ENCODE measurements at regions not wholly inside any gene's neighbourhood (a gene's known extent, or its start where the extent isn't known, plus 50 kb on each side); places are given as distances from the start of the nearest gene placed in this dataset.

DNA sequence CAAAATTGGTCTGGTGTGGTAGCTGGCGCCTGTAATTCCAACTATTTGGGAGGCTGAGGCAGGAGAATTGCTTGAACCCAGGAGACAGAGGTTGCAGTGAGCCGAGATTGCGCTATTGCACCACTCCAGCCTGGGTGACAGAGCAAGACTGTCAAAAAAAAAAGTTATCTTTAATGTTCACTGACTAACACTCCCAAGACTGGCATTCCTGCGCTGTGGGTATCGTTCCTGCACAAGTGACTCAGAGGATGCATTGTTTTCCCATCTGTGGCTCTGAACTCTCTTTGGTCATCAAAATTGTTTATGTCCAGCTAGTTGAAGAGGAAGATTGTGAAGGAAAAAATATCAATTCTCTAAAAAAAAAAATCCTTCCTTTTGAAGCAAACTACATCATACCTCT lies 539.0 kb downstream of the SOX11 start:
- H3K9me3 ChIP-seq (ENCODE audit: insufficient read depth in 2 of 2, low read depth in 1 of 2, low read length in 1 of 2): no peaks in the 10 kb centered on the region
- no peak overlapping the region for H3K18ac ChIP-seq (ENCODE audit: extremely low read depth, low read length)
- no peak overlapping the region for H3K56ac ChIP-seq (replicated peaks; ENCODE audit: insufficient read length, low read depth, low read length)
- WGBS, 2 experiments (ENCODE audit: extremely low coverage in 1 of 2, insufficient coverage in 1 of 2, insufficient read length in 1 of 2, insufficient replicate concordance in 2 of 2, low coverage in 1 of 2, low lambda C conversion rate in 2 of 2, missing lambda C conversion rate in 1 of 2): 100% methylated on average over 5 of the region's 5 CpGs; no CpG with 5 or more reads in 1 of the 2 experiments
- no peak overlapping the region for H3K4ac ChIP-seq (replicated peaks; ENCODE audit: insufficient read length, low read depth, low read length)
- DNase-seq (ENCODE audit: low read depth in 1 of 2, low spot score in 2 of 2): no peak
- no peak overlapping the region for H2BK5ac ChIP-seq (ENCODE audit: low read depth, low read length)
- no peak overlapping the region for H2BK12ac ChIP-seq (ENCODE audit: low read depth, low read length)
- no peak overlapping the region for H3K23ac ChIP-seq (ENCODE audit: insufficient read length)
- H3K9ac ChIP-seq (replicated peaks in 1 of 4; ENCODE audit: extremely low read depth in 1 of 4, low read depth in 3 of 4, low read length in 3 of 4): no peak overlapping the region
- H2BK15ac ChIP-seq (ENCODE audit: low read length): no peak overlapping the region
- H4K91ac ChIP-seq (replicated peaks; ENCODE audit: insufficient read length, low read length): no peak overlapping the region
- no peak overlapping the region for H2BK20ac ChIP-seq (ENCODE audit: low read length)
- H3K4me2 ChIP-seq (ENCODE audit: insufficient read depth in 1 of 2, low read depth in 2 of 2, low read length in 2 of 2): no peak overlapping the region
- H3K79me1 ChIP-seq (ENCODE audit: low read depth, low read length): no peaks in the 10 kb centered on the region
- H3K23me2 ChIP-seq (ENCODE audit: low read depth, low read length): no peaks in the 10 kb centered on the region
- no peak overlapping the region for H2AFZ ChIP-seq (ENCODE audit: low read length)
- no peaks in the 10 kb centered on the region for H3K4me1 ChIP-seq (replicated peaks in 1 of 4; ENCODE audit: control insufficient read depth in 3 of 4, insufficient read depth in 4 of 4, low read length in 3 of 4)
- no peak overlapping the region for H4K5ac ChIP-seq (ENCODE audit: insufficient read length, low read depth, low read length)
- H2AK5ac ChIP-seq (ENCODE audit: low read depth, low read length): no peak overlapping the region
- no peaks in the 10 kb centered on the region for H3K79me2 ChIP-seq (ENCODE audit: control insufficient read depth in 1 of 2, insufficient read depth in 2 of 2, low read length in 2 of 2)
- H2BK120ac ChIP-seq (replicated peaks; ENCODE audit: low read depth, low read length): no peak overlapping the region
- no peaks in the 10 kb centered on the region for H3K36me3 ChIP-seq (ENCODE audit: control insufficient read depth in 2 of 4, insufficient read depth in 4 of 4, low read length in 3 of 4)
- FAIRE-seq: no peak
- H3K14ac ChIP-seq (ENCODE audit: insufficient read length): no peak overlapping the region
- no peak for TF ChIP-seq GABPA (IDR thresholded peaks at IDR 0.05; ENCODE audit: borderline replicate concordance, insufficient read depth, low read length)
- no peak for TF ChIP-seq CEBPB (IDR thresholded peaks at IDR 0.05; ENCODE audit: low read depth, low read length)
- TF ChIP-seq SIN3A (conservative IDR thresholded peaks at IDR 0.05 in 1 of 2, IDR thresholded peaks at IDR 0.05 in 1 of 2; ENCODE audit: low read depth in 1 of 2, low read length in 2 of 2): no peak
- TF ChIP-seq HDAC6 (IDR thresholded peaks at IDR 0.05; ENCODE audit: low read depth, low read length): no peak
- no peak for TF ChIP-seq BACH1 (IDR thresholded peaks at IDR 0.05; ENCODE audit: low read length)
- TF ChIP-seq KDM4A (IDR thresholded peaks at IDR 0.05; ENCODE audit: low read depth, low read length, severe bottlenecking): no peak
- TF ChIP-seq POLR2A (IDR thresholded peaks at IDR 0.05; ENCODE audit: control extremely low read depth in 1 of 2, low read depth in 2 of 2, low read length in 2 of 2): no peak
- TF ChIP-seq GTF2F1 (IDR thresholded peaks at IDR 0.05; ENCODE audit: borderline replicate concordance, low read depth, low read length): no peak
- no peaks in the 10 kb centered on the region for H4K20me1 ChIP-seq (replicated peaks in 1 of 2; ENCODE audit: control insufficient read depth in 1 of 2, insufficient read depth in 2 of 2, low read length in 2 of 2)
- no peak overlapping the region for H4K8ac ChIP-seq (ENCODE audit: extremely low read depth, insufficient read depth, low read length)
- H3K4me3 ChIP-seq (ENCODE audit: extremely low read depth in 1 of 4, insufficient read depth in 2 of 4, low read depth in 3 of 4, low read length in 4 of 4): no peak overlapping the region
- H3K27me3 ChIP-seq (replicated peaks in 1 of 4; ENCODE audit: control insufficient read depth in 3 of 4, extremely low read depth in 1 of 4, insufficient read depth in 3 of 4, low read length in 3 of 4): no peaks in the 10 kb centered on the region
- POLR2A ChIA-PET (ENCODE audit: partially characterized antibody): no interaction called here
- H3K27ac ChIP-seq (ENCODE audit: low read depth, low read length): no peak overlapping the region
- CTCF ChIA-PET (ENCODE audit: partially characterized antibody): interaction anchor here (1.5 kb wide), 1 partner anchor 21 kb away, joined by 3 read pairs; no protein-coding TSS in a partner anchor

All from H1 (cell line).